Small intestine (tissue), 7 donors: ENCODE measurements at regions not wholly inside any gene's neighbourhood (a gene's known extent, or its start where the extent isn't known, plus 50 kb on each side); places are given as distances from the start of the nearest gene placed in this dataset.

Experiments used
- DNase-seq, 2 donors: peaks; one replicate each; pipeline versions ENCODE4 v3.0.0 to v3.0.0-alpha.2; 2013
- FAIRE-seq: peaks from 2 replicates; lab custom pipeline; 2012; peaks lifted over from hg19 to GRCh38; lab: Jason Lieb, UNC
- H3K27ac ChIP-seq, 3 donors: one replicate each; pipeline ENCODE4 v1.5.1; 2013; ENCODE audit warnings: low read length in 2 of 3, mild to moderate bottlenecking in 2 of 3, control low read depth in 1 of 3, inconsistent platforms in 1 of 3, low read depth in 1 of 3, moderate library complexity in 1 of 3
- H3K27me3 ChIP-seq, 3 donors: one replicate each; pipeline ENCODE4 v1.6.1; 2013; ENCODE audit warnings: low read length in 3 of 3, inconsistent platforms in 1 of 3; ENCODE audit not compliant: control insufficient read depth in 3 of 3, insufficient read depth in 3 of 3
- H3K36me3 ChIP-seq, 3 donors: one replicate each; pipeline ENCODE4 v1.6.1; 2013; ENCODE audit warnings: low read length in 3 of 3, inconsistent platforms in 1 of 3, low read depth in 1 of 3, mild to moderate bottlenecking in 1 of 3, moderate library complexity in 1 of 3; ENCODE audit not compliant: control insufficient read depth in 3 of 3, insufficient read depth in 2 of 3
- H3K4me1 ChIP-seq, 3 donors: one replicate each; pipeline ENCODE4 v1.6.1; 2013; ENCODE audit warnings: low read length in 2 of 3, inconsistent platforms in 1 of 3, low read depth in 1 of 3, mild to moderate bottlenecking in 1 of 3, moderate library complexity in 1 of 3; ENCODE audit not compliant: control insufficient read depth in 3 of 3, insufficient read depth in 2 of 3
- H3K4me3 ChIP-seq, 3 donors: one replicate each; pipeline ENCODE4 v1.5.1; 2013; ENCODE audit warnings: low read length in 3 of 3, control low read depth in 1 of 3, inconsistent platforms in 1 of 3, low read depth in 1 of 3, mild to moderate bottlenecking in 1 of 3, moderate library complexity in 1 of 3
- H3K9me3 ChIP-seq, 2 donors: one replicate each; pipeline ENCODE4 v1.6.1; 2013; ENCODE audit warnings: low read depth in 1 of 2, low read length in 1 of 2; ENCODE audit not compliant: control insufficient read depth in 2 of 2, insufficient read depth in 1 of 2
- whole genome bisulfite sequencing, 3 donors: extraction: QIAGEN DNeasy Blood & Tissue Kit; methylation state at CpG; one replicate each; pipeline ENCODE4 v1.1.7; 2013; 5-methylcytosine and 5-hydroxymethylcytosine counted together
- donor health status: healthy with polysubstance abuse.
- donor health status: control.
- donor health status: control.
- donor health status: Bipolar disorder and iron deficiency.
- donor health status: healthy.

DNA sequence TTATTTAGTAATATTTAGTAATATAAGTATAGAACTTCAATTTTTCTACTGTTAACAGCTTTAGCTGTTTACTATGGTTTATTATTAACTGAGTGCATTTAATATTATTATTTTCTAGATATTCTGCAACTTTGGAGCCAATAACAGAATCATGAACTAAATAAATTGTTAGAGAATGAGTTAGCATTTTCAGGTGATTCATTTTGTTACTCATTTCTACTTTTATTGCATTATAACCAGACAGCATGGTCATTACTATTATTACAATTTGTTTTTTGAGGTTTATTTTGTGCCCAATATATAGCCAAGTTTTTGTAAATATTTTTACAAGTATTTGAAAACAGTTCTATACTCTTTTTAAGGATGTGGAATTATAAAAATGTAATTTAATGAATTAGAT is 279.6 kb downstream of the SQOR start:
- Histone ChIP-seq H3K27me3 (no peaks in the 10 kb centered on the region), H3K4me3 (no peak overlapping the region), H3K27ac (no peak overlapping the region), H3K36me3 (no peaks in the 10 kb centered on the region), H3K9me3 (no peaks in the 10 kb centered on the region), H3K4me1 (no peaks in the 10 kb centered on the region)
- FAIRE-seq = no peak
- no peak for DNase-seq

- Histone ChIP-seq H3K9me3 (no peaks in the 10 kb centered on the region), H3K4me1 (no peaks in the 10 kb centered on the region), H3K27ac (no peak overlapping the region), H3K27me3 (no peaks in the 10 kb centered on the region), H3K36me3 (no peaks in the 10 kb centered on the region), H3K4me3 (no peak overlapping the region)
- DNase-seq (no peak), FAIRE-seq (no peak)
- 46 to 56% (median 53%) methylated on average over 2 of the region's 2 CpGs for WGBS, 3 donors
Measured at GRCh38 chr15:45918839-45919238, 284.0 kb downstream of the SQOR start.

GRCh38 chr15:45919806-45920205 is 285.0 kb downstream of the SQOR start:
- DNase-seq (no peak), FAIRE-seq (no peak)
- Histone ChIP-seq H3K36me3 (no peaks in the 10 kb centered on the region), H3K27me3 (no peaks in the 10 kb centered on the region), H3K4me3 (no peak overlapping the region), H3K9me3 (no peaks in the 10 kb centered on the region), H3K4me1 (no peaks in the 10 kb centered on the region), H3K27ac (no peak overlapping the region)
- WGBS, 3 donors = 69 to 81% (median 80%) methylated on average over 6 of the region's 6 CpGs

DNA sequence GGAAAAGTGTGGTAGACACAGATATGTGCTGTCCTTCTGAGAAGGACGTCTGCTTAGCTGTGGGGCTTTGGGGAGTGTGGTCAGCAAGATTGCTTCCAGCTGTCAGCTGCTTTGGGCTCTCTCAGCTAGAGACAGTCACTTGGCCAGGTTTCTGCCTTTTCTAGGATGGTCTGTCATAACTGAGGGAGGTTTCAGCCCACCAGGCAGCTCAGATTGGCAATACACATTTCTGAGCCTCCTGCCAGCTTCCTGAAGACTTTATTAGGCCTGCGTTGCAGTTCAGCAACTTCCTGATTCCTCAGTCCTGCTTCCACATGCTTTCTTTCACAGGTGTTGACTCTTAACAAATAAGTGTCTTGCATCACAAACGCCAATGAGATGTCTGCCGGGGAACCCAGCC is 286.5 kb downstream of the SQOR start:
- Histone ChIP-seq H3K4me1 (no peaks in the 10 kb centered on the region), H3K9me3 (no peaks in the 10 kb centered on the region), H3K36me3 (no peaks in the 10 kb centered on the region), H3K4me3 (no peak overlapping the region), H3K27me3 (no peaks in the 10 kb centered on the region), H3K27ac (no peak overlapping the region)
- no peak for FAIRE-seq
- DNase-seq = peak in 1 of 2 donors; percentile 2
- 29 to 33% (median 32%) methylated on average over 4 of the region's 4 CpGs for WGBS, 3 donors

- Histone ChIP-seq H3K36me3 (no peaks in the 10 kb centered on the region), H3K4me3 (no peak overlapping the region), H3K27me3 (no peaks in the 10 kb centered on the region), H3K27ac (no peak overlapping the region), H3K9me3 (no peaks in the 10 kb centered on the region), H3K4me1 (no peaks in the 10 kb centered on the region)
- WGBS, 3 donors = 75 to 92% (median 77%) methylated on average over 2 of the region's 2 CpGs
- FAIRE-seq (no peak), DNase-seq (no peak)
Measured at GRCh38 chr15:45921978-45922377, 287.1 kb downstream of the SQOR start.

GRCh38 chr15:45941367-45941766 is 306.5 kb downstream of the SQOR start:
- H3K9me3 ChIP-seq = no peaks in the 10 kb centered on the region
- no peak for DNase-seq
- 80 to 90% (median 87%) methylated on average over 5 of the region's 5 CpGs for WGBS, 3 donors
- H3K4me3 ChIP-seq = no peak overlapping the region
- no peaks in the 10 kb centered on the region for H3K27me3 ChIP-seq
- H3K36me3 ChIP-seq = no peaks in the 10 kb centered on the region
- no peak overlapping the region for H3K27ac ChIP-seq
- FAIRE-seq = no peak
- H3K4me1 ChIP-seq = no peaks in the 10 kb centered on the region

DNA sequence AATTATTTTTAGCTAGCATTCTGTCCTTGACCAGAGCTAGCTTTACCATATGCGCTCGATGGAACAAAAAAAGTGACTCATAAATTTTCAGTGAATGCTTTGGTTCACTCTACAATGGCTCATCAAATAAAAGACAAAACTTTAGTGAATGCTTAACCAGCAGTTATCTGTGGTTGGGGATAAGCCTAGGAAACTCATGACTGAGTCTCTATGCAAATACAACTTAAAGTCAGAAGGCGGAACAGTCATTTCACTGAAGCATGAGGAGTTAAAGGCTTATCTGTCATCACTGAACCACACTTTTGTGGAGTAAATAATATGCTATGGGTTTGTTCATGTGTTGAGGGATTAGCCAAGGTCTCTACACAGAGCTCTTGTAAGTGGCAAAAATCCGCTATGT is 308.4 kb downstream of the SQOR start:
- H3K4me3 ChIP-seq = no peak overlapping the region
- WGBS, 3 donors = 45 to 55% (median 52%) methylated on average over 4 of the region's 4 CpGs
- H3K36me3 ChIP-seq = no peaks in the 10 kb centered on the region
- DNase-seq (no peak), FAIRE-seq (no peak)
- H3K4me1 ChIP-seq = no peaks in the 10 kb centered on the region
- H3K9me3 ChIP-seq = no peaks in the 10 kb centered on the region
- H3K27me3 ChIP-seq = no peaks in the 10 kb centered on the region
- H3K27ac ChIP-seq = no peak overlapping the region

GRCh38 chr15:45946111-45946510 is 311.3 kb downstream of the SQOR start:
- Histone ChIP-seq H3K4me1 (no peaks in the 10 kb centered on the region), H3K36me3 (no peaks in the 10 kb centered on the region), H3K9me3 (no peaks in the 10 kb centered on the region), H3K27ac (no peak overlapping the region), H3K4me3 (no peak overlapping the region), H3K27me3 (no peaks in the 10 kb centered on the region)
- DNase-seq (no peak), FAIRE-seq (no peak)

DNA sequence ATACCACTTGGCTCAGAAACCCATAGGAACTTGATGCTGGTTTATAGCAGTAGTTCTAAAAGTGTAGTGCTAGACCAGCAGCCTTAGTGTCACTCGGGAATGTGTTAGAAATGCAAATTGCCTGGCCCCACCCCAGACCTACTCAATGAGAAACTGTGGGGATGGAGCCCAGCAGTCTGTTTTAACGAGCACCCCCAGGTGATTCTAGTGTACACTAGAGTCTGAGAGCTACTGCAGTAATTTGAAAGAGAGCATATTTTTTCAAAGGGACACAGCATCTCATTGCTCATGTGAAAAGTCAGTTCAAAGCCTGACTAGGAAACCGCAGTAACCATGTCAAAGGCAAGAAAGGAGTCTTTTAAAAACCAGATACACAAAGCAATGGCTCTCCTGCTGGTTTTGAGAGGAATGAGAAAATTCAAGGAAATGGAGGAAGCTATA is 313.4 kb downstream of the SQOR start:
- H3K27me3 ChIP-seq = no peaks in the 10 kb centered on the region
- H3K4me3 ChIP-seq = no peak overlapping the region
- FAIRE-seq = no peak
- H3K27ac ChIP-seq = no peak overlapping the region
- WGBS, 3 donors = 37 to 43% (median 41%) methylated on average over 3 of the region's 3 CpGs
- DNase-seq = no peak
- no peaks in the 10 kb centered on the region for H3K4me1 ChIP-seq
- no peaks in the 10 kb centered on the region for H3K36me3 ChIP-seq
- H3K9me3 ChIP-seq = no peaks in the 10 kb centered on the region
